Neural progenitor cell (in vitro differentiated cells): ENCODE measurements at regions not wholly inside any gene's neighbourhood (a gene's known extent, or its start where the extent isn't known, plus 50 kb on each side); places are given as distances from the start of the nearest gene placed in this dataset.

Experiments used
- CTCF ChIP-seq: fragments of 200-600 bp; sonication (generic); IDR thresholded peaks from 2 replicates; pipeline ENCODE4 v1.5.1; 2017; ENCODE audit warnings: antibody characterized with exemption, mild to moderate bottlenecking
- EZH2 ChIP-seq: fragments of 200-600 bp; sonication (generic); IDR thresholded peaks from 2 replicates; pipeline ENCODE4 v1.6.1; 2017; ENCODE audit warnings: antibody characterized with exemption, mild to moderate bottlenecking, moderate library complexity

- TF ChIP-seq CTCF (no peak), EZH2 (no peak)
These were observed 118.8 kb downstream of the SST start for GRCh38 chr3:187551416-187551815.
